ENCODE measurements at regions not wholly inside any gene's neighbourhood (a gene's known extent, or its start where the extent isn't known, plus 50 kb on each side); places are given as distances from the start of the nearest gene placed in this dataset.
"Not testable (repeated sequence)": the region's sequence is repeated elsewhere in the genome, so short reads cannot be mapped to it uniquely, and the experiment has no call there.

- TF ChIP-seq EZH2 (IDR thresholded peaks at IDR 0.05; ENCODE audit: borderline replicate concordance, low read depth, low read length, severe bottlenecking): no peak
- TF ChIP-seq CTCF (IDR thresholded peaks at IDR 0.05; ENCODE audit: borderline replicate concordance, extremely low read depth, low read length, poor library complexity, severe bottlenecking): no peak
- Histone ChIP-seq H3K79me2 (ENCODE audit: insufficient read depth, low read length) (no peaks in the 10 kb centered on the region), H3K4me3 (ENCODE audit: low read depth in 1 of 2, low read length in 2 of 2) (no peak overlapping the region), H3K27ac (ENCODE audit: low read length) (no peak overlapping the region), H4K20me1 (ENCODE audit: insufficient read depth, low read length) (no peaks in the 10 kb centered on the region), H3K4me2 (ENCODE audit: insufficient read depth, low read length) (no peak overlapping the region), H2AFZ (ENCODE audit: low read depth, low read length) (no peak overlapping the region), H3K36me3 (ENCODE audit: insufficient read depth, low read length) (no peaks in the 10 kb centered on the region), H3K27me3 (ENCODE audit: insufficient read depth, low read length, poor library complexity) (no peaks in the 10 kb centered on the region), H3K9me3 (ENCODE audit: insufficient read depth, low read length, severe bottlenecking) (no peaks in the 10 kb centered on the region), H3K4me1 (ENCODE audit: insufficient read depth, low read length) (no peaks in the 10 kb centered on the region), H3K9ac (ENCODE audit: low read depth, low read length) (no peak overlapping the region)
- ATAC-seq (ENCODE audit: insufficient read depth, low read depth) (no peak), DNase-seq (no peak)
Observed at GRCh38 chr4:159864337-159864736, 761.5 kb downstream of the RAPGEF2 start.

GRCh38 chr4:159867673-159868072 is 764.8 kb downstream of the RAPGEF2 start:
- H3K27me3 ChIP-seq (ENCODE audit: insufficient read depth, low read length, poor library complexity): no peaks in the 10 kb centered on the region
- TF ChIP-seq CTCF (IDR thresholded peaks at IDR 0.05; ENCODE audit: borderline replicate concordance, extremely low read depth, low read length, poor library complexity, severe bottlenecking) (no peak), EZH2 (IDR thresholded peaks at IDR 0.05; ENCODE audit: borderline replicate concordance, low read depth, low read length, severe bottlenecking) (no peak)
- H3K36me3 ChIP-seq (ENCODE audit: insufficient read depth, low read length): no peaks in the 10 kb centered on the region

DNA sequence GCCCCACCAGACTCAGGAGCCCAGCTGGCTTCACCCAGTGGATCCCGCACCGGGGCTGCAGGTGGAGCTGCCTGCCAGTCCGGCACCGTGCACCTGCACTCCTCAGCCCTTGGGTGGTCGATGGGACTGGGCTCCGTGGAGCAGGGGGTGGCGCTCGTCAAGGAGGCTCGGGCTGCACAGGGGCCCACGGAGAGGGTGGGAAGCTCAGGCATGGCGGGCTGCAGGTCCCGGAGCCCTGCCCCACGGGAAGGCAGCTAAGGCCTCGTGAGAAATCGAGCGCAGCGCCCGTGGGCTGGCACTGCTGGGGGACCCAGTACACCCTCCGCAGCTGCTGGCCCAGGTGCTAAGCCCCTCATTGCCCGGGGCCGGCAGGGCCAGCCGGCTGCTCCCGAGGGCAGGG is 766.1 kb downstream of the RAPGEF2 start:
- not testable (repeated sequence) for H3K4me2 ChIP-seq (ENCODE audit: insufficient read depth, low read length); H3K79me2 ChIP-seq (ENCODE audit: insufficient read depth, low read length); H3K36me3 ChIP-seq (ENCODE audit: insufficient read depth, low read length); H4K20me1 ChIP-seq (ENCODE audit: insufficient read depth, low read length); DNase-seq; H3K27me3 ChIP-seq (ENCODE audit: insufficient read depth, low read length, poor library complexity); H3K4me1 ChIP-seq (ENCODE audit: insufficient read depth, low read length); H3K9ac ChIP-seq (ENCODE audit: low read depth, low read length); ATAC-seq (ENCODE audit: insufficient read depth, low read depth); H3K27ac ChIP-seq (ENCODE audit: low read length); H2AFZ ChIP-seq (ENCODE audit: low read depth, low read length); H3K4me3 ChIP-seq (ENCODE audit: low read depth in 1 of 2, low read length in 2 of 2); H3K9me3 ChIP-seq (ENCODE audit: insufficient read depth, low read length, severe bottlenecking)

More at GRCh38 chr4:159867673-159868072, 764.8 kb downstream of the RAPGEF2 start:
- Histone ChIP-seq H4K20me1 (ENCODE audit: insufficient read depth, low read length) (no peaks in the 10 kb centered on the region), H3K9ac (ENCODE audit: low read depth, low read length) (no peak overlapping the region), H3K4me1 (ENCODE audit: insufficient read depth, low read length) (no peaks in the 10 kb centered on the region), H3K79me2 (ENCODE audit: insufficient read depth, low read length) (no peaks in the 10 kb centered on the region), H3K9me3 (ENCODE audit: insufficient read depth, low read length, severe bottlenecking) (no peaks in the 10 kb centered on the region), H2AFZ (ENCODE audit: low read depth, low read length) (no peak overlapping the region), H3K4me3 (ENCODE audit: low read depth in 1 of 2, low read length in 2 of 2) (no peak overlapping the region), H3K4me2 (ENCODE audit: insufficient read depth, low read length) (no peak overlapping the region), H3K27ac (ENCODE audit: low read length) (no peak overlapping the region)
- ATAC-seq (ENCODE audit: insufficient read depth, low read depth): no peak
- no peak for DNase-seq

DNA sequence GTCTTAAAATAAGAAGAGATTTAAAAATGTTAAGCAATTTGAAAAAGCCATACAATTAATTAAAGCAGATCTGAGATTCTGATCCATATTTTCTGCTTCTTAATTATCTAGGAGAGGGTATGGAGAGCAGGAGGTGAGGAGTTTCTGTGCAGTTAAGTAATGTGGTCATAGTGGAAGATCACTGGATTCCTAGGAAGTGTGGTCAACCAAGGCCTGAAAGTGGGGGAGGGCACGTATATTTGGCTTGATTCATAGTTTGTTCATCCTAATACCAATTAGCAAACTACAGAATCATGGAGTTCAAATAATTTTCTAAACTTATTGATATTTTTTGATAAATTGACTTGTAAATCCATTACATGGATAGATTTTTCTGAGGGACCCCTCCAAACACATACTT is 768.3 kb downstream of the RAPGEF2 start:
- H4K20me1 ChIP-seq (ENCODE audit: insufficient read depth, low read length): no peaks in the 10 kb centered on the region
- no peaks in the 10 kb centered on the region for H3K27me3 ChIP-seq (ENCODE audit: insufficient read depth, low read length, poor library complexity)
- no peaks in the 10 kb centered on the region for H3K9me3 ChIP-seq (ENCODE audit: insufficient read depth, low read length, severe bottlenecking)
- TF ChIP-seq EZH2 (IDR thresholded peaks at IDR 0.05; ENCODE audit: borderline replicate concordance, low read depth, low read length, severe bottlenecking) (no peak), CTCF (IDR thresholded peaks at IDR 0.05; ENCODE audit: borderline replicate concordance, extremely low read depth, low read length, poor library complexity, severe bottlenecking) (no peak)
- ATAC-seq (ENCODE audit: insufficient read depth, low read depth) (no peak), DNase-seq (no peak)
- H3K36me3 ChIP-seq (ENCODE audit: insufficient read depth, low read length): no peaks in the 10 kb centered on the region
- no peak overlapping the region for H3K9ac ChIP-seq (ENCODE audit: low read depth, low read length)
- no peak overlapping the region for H2AFZ ChIP-seq (ENCODE audit: low read depth, low read length)
- H3K79me2 ChIP-seq (ENCODE audit: insufficient read depth, low read length): no peaks in the 10 kb centered on the region
- H3K4me3 ChIP-seq (ENCODE audit: low read depth in 1 of 2, low read length in 2 of 2): no peak overlapping the region
- no peak overlapping the region for H3K27ac ChIP-seq (ENCODE audit: low read length)
- no peak overlapping the region for H3K4me2 ChIP-seq (ENCODE audit: insufficient read depth, low read length)
- H3K4me1 ChIP-seq (ENCODE audit: insufficient read depth, low read length): no peaks in the 10 kb centered on the region
